GM19035 (cell line): ENCODE measurements at regions not wholly inside any gene's neighbourhood (a gene's known extent, or its start where the extent isn't known, plus 50 kb on each side); places are given as distances from the start of the nearest gene placed in this dataset.

Experiments
- ATAC-seq: cut with Tn5 transposase; IDR thresholded peaks from one replicate; pipeline ENCODE4 v1.9.1; 2021; ENCODE audit not compliant: unreplicated experiment

- no peak for ATAC-seq
Measured at GRCh38 chr5:171578829-171579491, 159.5 kb downstream of the FGF18 start.

GRCh38 chr5:171579976-171580411 lies 160.5 kb downstream of the FGF18 start:
- no peak for ATAC-seq

DNA sequence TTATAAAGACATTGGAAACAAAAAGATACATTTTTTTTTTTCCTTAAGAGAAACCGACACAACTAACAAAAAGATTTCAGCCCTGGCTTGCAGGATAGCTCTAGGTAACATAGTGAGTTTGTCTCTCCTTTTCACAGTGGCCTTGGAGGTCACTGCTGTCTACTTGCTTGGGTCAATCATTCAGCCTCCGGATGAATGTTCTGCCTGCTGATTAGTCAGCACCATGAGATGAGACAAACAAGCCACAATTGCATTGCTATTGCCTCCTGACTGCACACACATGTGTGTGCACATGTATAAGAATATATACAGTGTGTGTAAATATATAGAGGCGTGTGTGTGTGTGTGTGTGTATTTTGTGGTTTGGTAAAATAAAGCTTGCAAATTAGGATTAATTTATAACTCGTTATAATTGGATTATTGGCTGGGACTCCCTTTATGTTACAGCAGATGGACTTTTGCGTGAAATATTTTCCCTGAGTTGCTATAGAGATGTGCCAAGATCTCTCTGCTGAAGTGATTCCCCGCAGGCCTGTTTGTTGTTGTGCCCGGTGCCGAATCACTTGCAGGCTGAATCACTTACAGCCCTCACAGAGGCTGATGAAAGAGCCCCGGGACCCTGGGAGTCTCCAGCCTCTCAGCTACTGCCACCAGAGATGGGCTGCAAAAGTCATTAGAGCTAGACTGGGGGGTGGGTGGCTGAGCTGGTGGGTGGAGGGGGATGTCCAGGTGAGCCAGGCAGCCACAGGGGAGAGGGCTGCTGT lies 161.2 kb downstream of the FGF18 start:
- no peak for ATAC-seq

DNA sequence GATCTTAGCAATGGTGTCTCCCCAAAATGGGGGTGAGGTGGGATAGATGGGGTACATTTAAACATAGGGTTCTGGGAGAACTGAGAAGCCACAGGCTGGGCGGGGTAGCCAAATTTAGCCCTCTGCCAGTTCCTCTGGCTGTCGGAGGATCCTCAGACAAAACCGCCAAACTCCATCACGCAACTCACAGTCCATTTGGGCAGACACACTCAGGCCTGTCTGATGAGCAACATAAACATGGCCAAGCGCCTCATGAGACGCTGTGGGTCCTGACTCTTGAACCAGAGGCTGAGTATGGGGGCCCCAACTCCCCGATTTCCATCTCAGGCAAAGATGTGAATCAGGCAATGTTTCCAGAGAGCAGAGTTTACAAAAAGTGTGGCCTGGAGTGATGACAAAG lies 162.3 kb downstream of the FGF18 start:
- no peak for ATAC-seq

DNA sequence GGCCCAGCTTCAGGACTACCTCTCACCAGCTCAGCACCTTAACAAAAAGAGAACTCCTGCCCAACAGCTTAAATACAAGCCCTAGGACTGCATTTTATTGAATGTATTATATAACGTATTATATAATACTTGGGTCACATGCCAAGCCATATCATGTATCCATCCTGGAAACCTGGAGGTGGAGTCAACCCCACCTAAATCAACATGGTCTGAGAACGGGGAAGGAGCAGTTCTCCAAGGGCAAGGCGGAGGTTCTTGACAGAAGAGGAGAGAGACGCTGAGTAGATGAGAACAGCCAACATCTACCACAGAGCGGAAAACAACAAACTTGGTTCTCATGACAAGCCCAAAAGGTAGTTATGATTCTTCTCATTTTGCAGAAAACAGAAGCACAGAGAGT lies 163.4 kb downstream of the FGF18 start:
- no peak for ATAC-seq

DNA sequence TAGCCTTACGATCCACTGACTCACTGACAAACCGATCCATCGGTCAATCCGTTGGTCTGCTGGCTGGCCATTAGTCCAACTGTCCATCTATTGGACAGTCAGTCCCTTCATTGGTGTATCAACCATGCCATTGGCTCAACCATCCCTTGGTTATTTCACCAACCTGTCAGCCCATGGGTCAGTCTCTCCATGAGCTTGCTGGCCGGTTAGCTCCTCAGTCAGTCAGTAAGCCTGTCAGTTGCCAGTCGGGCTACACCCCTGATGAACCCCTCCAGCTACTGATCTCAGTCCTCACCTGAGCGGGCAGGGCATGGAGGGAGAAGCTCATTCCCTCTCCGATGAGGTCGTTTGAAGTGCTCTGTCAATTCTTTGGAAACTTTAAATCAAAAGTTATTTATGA lies 166.5 kb downstream of the FGF18 start:
- ATAC-seq: no peak

DNA sequence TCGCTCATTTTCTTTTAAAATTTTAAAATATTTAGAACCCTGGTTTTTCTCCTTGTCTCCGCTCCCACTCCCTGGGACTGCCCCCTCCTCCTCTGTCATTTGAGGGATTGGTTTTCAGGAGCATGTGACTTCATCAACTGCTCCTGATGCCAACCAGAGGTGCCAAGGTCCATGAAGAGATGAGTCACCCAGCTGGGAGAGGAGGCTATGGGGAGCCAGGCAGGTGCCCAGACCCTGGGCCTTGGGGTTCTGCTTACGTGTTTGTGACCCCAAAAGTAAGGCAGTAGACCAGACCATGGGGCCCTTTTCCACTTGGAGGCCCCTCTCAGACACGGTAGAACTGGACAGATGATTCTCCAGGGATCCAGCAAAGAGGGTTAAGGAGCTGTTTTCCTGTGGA lies 167.0 kb downstream of the FGF18 start:
- no peak for ATAC-seq

GRCh38 chr5:171588046-171588445 lies 168.6 kb downstream of the FGF18 start:
- ATAC-seq: no peak

GRCh38 chr5:171588790-171589189 lies 169.3 kb downstream of the FGF18 start:
- no peak for ATAC-seq

- ATAC-seq: no peak
Measured at GRCh38 chr5:171589461-171589860, 170.0 kb downstream of the FGF18 start.

- ATAC-seq: no peak
Measured at GRCh38 chr5:171592076-171592475, 172.6 kb downstream of the FGF18 start.

GRCh38 chr5:171592736-171593135 lies 173.3 kb downstream of the FGF18 start:
- ATAC-seq: no peak

- ATAC-seq: no peak
Measured at GRCh38 chr5:171593401-171593800, 174.0 kb downstream of the FGF18 start.

- no peak for ATAC-seq
Measured at GRCh38 chr5:171593976-171594375, 174.5 kb downstream of the FGF18 start.

DNA sequence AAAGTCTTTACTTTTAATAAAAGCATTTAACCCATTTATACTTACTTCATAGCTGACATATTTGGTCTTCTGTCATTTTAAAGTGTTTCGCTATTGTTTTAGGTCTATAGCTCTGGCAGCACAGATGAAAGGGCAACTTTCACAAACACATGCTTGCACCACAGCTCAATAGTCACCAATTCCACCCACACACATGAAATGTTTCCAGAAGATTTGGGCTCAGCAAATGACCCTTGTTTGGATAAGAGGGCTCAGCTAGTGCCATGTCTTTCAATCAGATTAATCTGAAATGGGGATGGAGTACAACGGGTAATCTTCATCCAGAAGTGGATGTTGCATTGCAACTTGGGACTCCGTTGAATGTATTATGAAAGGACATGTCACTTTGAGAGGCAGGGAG lies 176.0 kb downstream of the FGF18 start:
- ATAC-seq: peak; percentile 16

DNA sequence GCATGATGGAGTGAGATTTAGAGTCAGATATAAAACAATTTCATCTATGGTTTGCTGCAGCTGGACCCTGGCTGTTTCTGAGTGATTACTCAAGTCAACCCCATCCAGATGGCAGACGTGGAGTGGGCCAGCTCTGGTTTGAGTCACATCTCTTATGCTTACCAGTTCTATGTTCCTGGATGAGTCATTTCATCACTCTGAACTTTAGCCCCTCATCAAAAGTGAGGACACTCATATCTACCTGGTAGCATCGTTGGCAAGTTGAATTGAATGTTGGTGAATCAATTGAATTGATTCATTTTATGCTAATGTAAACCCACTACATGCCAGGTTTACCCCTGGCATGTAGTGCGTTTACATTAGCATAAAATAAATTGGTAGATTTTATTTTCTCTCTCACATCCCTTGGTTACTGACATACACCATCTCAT lies 176.4 kb downstream of the FGF18 start:
- peak; percentile 66 for ATAC-seq

- no peak for ATAC-seq
Measured at GRCh38 chr5:171596391-171596878, 177.0 kb downstream of the FGF18 start.

DNA sequence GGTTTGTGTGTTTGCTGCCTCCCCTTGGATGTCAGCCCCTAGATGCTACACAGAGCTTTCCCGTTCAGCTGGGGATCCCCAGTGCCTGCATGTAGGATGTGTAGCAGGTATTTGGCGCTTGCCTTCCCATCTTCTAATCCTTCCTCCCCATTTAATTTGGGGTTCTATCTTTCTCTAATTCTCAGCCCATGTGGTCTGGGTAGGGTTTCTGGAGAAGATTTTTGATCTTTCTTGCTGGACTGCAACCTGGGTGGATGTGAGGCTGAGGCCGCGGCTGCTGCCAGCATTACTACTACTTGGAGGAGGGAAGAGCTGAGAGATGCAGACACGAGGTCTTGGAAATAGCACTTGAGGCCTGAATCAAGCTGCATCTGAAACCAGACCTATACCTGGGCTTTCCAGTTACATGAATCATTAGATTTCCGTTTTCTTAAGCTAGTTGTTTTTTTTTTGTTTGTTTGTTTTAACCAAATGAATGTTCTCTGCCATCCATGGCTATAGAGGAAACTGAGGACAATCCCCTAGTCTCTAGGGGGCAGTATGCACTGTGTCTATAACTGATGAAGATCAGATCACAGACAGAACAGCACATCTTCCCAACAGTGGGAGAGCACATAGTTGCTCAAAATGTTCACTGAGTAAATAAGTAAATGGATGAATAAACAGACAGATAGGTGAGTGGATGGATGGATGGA lies 178.6 kb downstream of the FGF18 start:
- ATAC-seq: no peak

- ATAC-seq: no peak
Measured at GRCh38 chr5:171598641-171599152, 179.2 kb downstream of the FGF18 start.

DNA sequence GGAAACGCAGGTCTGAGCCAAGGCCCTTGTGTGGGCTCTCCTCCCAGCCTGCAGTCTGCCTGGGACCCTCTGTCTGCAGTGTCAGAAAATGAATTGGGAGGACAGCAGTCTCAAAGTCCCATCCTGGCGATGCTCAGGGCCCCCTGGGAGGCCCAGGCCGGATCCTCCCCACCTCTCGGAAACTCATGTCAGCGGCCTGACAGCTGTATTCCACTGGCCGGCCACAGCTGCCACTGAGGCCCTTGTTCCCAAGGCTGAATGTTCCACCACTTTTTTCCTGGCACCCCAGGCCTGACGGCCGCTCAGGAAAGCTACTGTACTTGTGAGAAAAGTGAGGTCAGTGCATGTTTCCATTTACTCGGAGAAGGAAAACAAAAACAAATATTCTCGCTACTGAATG lies 180.0 kb downstream of the FGF18 start:
- no peak for ATAC-seq

DNA sequence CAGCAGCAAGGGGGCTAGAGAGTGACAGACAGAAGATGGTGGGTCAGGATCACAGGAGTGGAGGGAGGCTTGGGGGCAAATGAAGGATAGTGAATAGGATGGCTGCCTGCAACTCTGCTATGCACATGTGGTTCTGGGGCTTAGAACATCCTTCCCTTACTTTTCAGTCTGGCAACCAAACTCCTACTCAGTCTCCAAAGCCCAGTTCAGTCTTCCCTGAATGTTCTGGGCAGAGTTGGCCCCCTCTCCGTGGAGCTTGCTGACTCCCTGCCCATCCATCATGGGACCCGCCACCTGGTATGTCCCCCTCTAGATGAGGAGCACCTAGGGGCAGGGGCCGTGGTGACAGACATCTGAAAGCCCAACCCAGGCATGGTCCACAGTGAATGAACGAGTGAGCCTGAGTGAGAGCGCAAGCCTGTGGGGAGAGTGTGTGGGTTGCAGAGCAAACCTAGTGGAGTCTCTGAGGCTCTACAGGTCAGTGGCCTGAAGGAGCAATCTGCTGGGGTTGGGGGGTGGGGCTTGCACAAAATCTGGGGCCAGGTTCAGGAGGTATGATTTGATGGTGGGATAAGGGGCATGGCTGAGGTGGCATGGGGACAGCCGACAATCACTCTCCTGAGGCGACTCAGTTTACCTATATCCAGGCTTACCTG lies 180.6 kb downstream of the FGF18 start:
- no peak for ATAC-seq
